GM18867 (cell line): ENCODE measurements at regions not wholly inside any gene's neighbourhood (a gene's known extent, or its start where the extent isn't known, plus 50 kb on each side); places are given as distances from the start of the nearest gene placed in this dataset.

Experiments
- ATAC-seq: cut with Tn5 transposase; IDR thresholded peaks from one replicate; pipeline ENCODE4 v1.9.1; 2021; ENCODE audit warnings: mild to moderate bottlenecking, moderate library complexity; ENCODE audit not compliant: unreplicated experiment

DNA sequence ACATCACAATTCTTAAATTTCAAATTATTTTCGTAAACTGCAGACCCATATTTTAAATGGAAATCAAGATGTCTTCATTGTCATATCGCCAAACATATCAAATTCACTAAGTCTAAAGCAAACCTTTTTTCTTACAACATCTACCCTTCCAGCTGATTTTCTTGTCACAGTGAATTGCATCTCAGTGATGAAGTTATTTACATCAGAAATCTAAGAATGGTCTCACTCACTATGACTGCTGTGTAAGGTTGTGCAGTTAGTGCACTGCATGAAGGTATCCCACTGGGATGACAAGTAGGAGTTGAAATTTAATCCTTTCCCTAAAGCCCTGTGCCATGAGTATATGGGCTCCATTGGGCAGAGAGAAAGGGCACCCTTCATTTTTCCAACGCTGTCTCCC is 399.4 kb upstream of the ITGA1 start:
- no peak for ATAC-seq

DNA sequence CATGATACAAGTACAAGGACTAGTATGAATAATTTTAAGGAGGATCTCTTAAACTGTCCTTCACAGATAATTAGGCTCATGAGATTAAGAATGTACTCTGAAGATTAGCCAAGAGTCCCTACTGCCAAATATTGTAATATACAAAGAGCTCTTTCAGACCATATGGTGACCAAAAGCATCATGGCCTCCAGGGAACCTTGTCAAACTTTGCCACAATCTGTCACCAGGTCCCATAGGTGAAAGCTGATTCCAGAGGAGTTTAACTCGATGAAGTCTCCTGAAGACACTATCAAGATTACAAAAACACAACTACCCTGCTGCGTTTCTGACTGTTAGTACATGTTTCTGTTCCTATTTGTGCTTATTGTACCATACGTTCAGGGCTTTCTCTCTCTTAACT is 395.4 kb upstream of the ITGA1 start:
- ATAC-seq = no peak

DNA sequence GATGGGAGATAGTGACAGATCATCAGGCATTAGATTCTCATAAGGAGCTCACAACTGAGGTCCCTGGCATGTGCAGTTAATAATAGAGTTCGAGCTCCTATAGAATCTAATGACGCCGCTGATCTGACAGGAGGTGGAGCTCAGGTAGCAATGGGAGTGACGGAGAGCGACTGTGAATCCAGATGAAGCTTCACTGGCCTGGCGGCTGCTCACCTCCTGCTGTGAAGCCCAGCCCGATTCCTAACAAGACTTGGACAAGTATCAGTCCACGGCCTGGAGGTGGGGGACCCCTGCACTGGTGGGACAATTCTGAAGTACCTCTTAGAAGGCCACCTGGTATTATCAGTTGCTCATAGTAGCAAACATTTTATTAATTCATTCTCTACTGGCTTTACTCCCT is 377.9 kb upstream of the ITGA1 start:
- no peak for ATAC-seq

DNA sequence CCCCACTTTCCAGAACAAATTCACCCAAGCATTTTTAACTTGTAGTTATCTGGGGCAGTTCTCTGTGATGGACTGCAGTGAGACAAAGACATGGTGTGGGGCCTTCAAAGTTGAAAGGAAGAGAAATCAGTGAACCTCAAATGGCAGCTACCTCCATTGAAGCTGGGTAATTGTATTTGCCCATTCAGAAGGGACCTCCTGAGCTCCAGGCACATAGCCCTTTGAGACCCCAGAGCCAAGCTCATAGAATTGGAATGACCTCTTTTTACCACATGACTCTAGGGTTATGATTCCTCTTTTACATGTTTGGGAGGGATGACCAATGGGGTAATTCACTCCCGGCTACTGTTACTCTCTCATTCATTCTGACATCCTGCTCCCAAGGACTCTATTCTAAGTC is 368.4 kb upstream of the ITGA1 start:
- no peak for ATAC-seq

DNA sequence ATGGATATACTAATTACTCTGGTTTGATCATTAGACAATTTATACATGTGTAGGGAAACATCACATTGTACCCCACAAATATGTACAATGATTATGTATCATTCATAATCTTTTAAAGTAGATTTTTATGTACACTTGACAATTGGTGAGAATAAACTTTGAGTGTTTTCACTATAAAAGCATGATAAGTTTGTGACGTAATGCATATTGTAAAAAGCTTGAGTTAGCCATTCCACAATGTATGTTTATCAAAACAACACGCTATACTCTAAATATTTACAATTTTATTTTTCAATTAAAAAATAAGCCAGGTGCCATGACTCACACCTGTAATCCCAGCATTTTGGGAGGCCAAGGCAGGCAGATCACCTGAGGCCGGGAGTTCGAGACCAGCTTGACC is 360.1 kb upstream of the ITGA1 start:
- no peak for ATAC-seq

DNA sequence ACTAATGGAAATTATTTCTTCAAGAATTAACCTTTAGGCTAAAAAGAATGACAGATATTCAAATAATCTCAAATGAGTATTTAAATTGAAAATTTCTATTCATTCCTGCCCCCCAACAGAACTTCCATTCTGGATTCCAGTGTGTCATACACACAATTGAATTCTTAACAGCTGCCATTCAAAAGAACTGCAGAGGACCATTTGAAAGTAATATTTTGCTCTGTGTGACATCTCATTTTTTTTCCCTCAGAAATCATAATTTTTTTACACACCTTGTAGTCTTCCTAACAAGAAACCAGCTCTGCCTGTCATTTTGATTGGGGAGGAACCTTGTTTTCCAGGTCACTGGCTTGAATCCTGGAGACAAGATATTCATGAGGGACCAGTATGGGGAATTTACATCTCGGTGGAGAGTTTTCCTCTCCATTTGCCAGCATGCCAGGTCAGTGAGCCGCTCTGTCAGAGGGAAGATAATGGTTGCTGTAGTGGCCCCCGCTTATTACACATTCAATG is 358.7 kb upstream of the ITGA1 start:
- ATAC-seq = no peak

DNA sequence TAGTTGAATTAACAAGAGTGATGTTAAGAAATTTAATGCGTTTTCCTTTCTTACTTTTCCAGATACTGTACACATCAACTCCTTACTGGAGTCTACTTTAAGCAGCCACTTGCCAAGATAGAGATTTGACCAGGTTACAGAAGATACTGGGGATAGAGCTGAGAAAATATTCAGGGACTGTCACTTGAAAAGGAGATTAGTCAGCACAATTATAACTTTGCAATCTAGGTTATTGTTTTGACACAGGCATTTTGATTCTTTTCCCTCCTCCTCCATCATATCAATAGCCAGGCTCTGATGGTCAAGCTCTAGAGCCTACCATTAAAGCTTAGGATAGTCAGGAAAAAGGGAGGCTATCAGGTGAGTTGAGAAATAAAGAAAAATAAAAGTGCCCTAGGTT is 345.9 kb upstream of the ITGA1 start:
- ATAC-seq = no peak

DNA sequence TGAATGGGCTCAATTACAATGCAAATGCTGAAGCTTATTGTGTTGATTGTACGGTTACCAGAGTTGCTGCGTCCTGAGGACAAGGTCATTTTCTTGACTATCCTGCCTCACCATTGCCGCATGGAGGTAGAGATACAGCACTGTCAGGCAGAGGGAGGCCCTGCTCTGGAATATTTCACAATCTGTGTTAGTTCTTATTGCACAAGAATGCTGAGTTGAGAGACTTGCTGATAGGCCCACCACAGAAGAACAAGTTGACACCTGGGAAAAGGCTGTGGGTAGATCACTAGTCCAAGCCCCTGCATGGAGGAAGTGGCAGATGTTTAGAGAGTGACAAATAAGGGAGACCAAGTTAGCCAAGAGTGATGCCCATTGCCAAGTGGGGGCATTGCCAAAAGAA is 344.5 kb upstream of the ITGA1 start:
- no peak for ATAC-seq

DNA sequence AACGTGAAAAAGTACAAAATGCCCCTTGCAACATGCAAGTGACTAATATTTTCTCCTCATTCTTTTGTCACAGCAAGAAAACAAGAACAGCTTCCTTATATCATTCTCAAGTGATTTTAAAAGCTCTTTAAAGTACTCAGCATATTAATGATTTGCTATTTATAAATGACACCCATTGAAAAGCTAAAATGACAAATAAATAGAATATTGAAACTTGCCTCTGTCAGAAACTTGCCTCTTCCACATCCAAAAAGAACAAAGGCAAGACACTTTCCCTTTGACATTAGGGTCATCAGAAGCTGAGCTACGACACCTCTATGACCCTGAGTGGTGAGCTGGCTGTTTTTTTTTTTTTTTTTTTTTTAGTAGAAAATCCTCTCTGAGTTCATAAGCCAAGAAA is 339.6 kb upstream of the ITGA1 start:
- ATAC-seq = no peak

DNA sequence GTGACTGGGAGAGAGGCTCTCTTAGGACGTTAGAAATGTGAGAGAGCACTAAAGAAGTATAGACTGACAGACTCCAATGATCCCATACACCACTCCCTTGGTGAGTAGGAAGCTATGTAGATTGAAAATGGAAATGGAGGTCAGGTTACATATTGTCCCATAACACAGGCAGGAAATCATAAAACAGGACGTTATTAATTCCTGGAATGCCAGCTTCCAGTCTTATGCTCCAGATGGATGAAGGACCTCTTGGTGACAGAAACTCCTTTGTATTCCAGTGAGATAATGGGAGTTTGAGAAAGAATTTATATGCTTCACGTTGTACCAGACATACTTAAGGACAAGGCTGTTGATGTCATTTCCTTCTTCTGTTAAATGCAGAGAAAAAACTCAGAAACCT is 338.2 kb upstream of the ITGA1 start:
- no peak for ATAC-seq

DNA sequence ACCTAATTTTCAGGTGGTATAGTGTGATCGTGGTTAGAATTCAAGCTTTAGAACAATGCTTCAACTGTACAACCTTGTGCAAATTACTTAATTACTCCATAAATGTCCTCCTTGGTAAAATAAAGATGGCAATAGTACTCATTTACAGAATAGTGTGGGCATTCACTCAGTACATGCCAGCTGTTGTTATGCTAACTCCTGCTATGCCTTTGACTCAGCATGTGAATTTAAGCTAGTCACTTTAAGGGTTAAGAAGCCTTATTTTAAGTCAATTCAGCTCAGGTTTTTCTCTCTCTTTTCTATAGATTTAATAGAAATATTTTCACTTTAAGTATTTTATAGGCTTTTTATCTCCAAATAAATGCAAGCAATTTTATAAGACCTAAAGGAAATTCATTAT is 335.6 kb upstream of the ITGA1 start:
- ATAC-seq = no peak

DNA sequence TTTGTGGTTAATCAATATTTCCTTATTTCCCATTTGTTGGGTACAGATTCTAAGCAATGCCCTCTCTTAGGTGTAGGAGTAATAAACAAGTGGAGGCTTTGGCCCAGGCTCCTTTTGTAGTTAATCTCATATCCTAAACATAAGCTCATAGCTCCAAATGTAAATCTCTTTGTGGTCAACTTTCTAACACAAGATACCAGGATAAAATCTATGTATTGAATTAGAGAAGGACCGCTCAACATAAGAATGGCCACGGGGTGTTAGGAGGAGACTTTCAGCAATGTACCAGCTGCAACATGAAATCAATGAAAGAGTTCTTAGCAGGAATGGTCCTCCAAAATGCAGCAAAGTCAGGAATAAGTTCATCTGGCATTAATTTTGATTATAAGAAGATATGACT is 334.5 kb upstream of the ITGA1 start:
- ATAC-seq = no peak

DNA sequence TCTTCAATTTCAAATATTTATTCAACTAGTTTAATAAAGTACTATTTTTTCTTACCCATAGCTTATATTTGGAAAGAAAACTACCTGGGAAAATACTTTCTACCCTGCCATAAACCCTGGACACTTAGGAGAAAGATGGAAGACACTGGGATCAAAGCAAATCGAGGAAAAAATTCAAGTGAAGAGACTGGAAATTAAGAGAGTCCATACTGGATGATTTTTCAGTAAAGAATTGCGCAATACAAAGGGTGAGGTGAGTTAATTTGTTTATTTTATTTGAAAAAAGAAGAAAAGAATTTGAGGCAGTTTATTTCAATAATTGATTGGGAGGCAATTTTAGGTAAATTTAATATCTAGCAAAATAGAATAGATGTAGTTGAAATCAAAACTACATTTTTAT is 331.8 kb upstream of the ITGA1 start:
- ATAC-seq = no peak

DNA sequence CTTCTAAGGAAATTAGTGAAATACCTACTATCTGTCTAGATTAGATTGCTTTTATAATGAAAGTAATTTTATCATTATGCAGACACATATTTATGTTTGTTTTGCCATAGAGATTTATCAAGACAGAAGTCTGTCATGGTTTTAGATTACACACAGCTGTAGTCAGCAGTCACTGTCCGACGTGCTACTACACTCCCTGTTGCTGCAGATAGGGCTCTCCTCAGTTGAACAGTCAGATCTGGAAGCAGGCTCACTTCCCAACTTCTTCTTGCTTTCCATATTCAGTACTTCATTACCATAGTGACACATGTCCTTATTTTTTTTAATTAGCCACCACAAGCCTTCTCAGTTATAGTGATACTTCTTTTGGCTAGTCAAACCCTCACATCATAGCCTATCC is 329.9 kb upstream of the ITGA1 start:
- ATAC-seq = no peak

DNA sequence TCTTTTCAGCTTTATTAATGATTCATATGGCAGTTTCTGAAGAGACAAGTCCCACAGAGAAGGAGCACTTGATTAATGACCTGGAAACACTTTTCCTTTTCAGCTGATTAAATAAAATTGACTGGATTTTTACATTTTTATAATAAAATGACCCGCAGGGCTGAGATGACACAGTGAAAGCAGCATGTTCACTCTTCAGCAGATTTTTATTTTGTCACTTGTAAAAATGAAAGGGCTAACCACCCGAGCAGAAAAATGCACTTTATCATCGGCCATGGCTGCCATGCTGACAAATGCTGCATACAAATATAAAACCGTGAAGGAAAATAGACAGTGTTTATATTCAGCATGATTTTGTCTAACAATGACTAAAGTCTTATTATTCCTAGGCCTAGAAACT is 321.6 kb upstream of the ITGA1 start:
- no peak for ATAC-seq

DNA sequence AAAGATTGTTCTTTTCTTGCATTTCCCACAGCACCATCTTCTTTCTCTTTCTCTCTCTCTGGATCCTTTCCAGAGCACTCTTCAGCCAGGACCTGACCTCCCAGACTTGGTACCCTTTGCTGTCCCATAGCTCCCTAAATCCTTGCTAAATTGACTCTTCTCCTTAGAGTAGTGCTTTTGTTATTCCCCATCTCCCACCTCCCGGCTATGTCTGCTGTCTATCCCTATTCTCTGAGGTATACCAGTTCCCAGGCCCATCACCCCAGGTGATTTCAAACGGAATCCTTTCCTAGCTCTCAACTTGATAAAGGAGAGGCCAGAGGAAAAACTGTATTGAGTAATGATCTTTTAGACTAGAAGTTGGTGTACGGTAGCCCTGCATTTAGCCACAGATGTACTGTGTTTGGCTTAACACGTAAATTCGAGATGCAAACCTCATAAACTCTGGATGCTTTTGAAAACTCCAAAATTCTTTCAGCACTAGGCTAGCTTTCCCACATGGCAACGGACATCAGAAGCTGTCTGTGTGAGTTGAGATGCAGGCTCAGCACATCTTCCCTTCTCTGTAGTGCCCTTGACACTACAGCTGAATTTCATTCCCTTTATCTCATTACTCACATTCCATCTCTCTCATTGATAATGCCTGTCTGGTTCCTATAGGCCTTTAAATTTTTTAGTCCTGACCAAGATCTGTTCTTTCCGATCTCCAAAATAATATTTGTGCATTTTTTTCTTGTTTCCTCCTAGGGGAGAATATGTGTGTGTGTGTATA is 320.8 kb upstream of the ITGA1 start:
- ATAC-seq = no peak

DNA sequence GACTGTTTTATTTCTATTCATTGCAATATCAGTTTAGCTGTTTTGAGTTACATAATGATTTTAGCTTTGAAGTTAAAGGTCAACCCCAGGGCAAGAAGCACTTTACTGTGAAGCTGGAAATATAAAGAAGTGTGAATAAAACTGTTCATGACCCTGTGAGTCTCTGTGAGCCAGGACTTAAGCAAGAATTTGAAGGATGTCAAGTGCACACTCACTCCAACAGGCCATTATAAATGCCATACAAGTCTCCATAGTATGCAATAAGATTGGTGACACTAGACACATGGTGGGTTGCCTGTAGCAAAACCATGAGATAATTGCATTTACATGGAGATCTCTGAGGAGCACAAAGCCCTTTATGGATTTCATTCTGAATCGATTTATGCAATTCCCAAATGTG is 318.7 kb upstream of the ITGA1 start:
- ATAC-seq = no peak

DNA sequence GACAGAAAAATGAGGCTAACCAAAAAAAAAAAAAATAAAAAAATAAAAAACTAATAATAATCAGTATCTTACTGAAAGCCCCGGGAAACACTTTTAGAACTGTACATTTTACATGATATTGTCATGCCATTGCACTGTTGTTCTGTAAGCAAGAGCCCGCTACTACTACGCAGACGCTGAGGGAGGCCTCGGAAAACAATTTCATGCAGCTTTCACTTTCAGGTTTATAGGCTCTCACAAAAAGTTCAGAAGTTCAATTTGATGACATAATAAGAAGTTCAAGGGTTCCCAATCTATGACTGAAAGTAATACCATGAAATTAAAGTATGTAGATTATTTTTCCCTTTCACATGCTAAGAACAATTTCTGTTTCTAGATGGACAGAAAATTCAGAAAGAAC is 318.3 kb upstream of the ITGA1 start:
- no peak for ATAC-seq

DNA sequence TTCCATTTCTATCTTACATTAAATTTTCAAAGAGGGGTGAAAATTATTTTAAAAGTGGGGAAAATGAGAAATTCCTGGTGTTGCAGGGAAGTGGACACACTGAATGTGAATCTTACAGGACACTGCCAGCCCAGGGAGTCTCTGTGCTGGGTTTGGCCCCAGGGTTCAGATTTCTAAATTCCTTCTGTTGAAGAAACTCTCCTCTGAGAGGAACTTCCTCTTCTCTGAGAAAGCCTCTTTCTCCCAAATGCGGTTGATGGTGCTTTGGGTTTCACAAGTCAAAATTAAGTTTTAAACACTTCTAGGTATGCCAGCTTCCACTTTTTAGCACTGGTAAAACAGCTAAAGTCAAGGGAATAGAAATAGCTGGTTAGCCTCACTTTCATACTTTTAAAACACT is 317.9 kb upstream of the ITGA1 start:
- no peak for ATAC-seq

DNA sequence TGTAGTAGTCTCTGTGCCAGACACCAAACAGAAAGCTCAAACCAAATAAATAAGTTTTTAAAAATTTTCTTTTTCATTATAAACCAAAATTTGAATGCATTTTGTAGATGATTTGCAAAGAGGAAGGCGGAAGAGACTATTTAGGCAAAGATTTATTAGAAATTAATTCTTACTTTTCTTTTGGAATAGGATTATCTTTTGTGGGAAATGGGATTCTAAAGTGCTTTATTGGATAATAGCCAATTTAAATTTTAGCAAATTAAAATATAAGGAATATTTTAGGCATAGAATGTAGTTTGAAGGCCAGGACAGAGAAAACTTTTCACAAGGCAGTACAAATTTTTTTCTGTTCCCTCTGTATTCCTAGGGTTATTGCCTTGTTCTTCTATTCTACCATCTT is 311.4 kb upstream of the ITGA1 start:
- ATAC-seq = no peak

DNA sequence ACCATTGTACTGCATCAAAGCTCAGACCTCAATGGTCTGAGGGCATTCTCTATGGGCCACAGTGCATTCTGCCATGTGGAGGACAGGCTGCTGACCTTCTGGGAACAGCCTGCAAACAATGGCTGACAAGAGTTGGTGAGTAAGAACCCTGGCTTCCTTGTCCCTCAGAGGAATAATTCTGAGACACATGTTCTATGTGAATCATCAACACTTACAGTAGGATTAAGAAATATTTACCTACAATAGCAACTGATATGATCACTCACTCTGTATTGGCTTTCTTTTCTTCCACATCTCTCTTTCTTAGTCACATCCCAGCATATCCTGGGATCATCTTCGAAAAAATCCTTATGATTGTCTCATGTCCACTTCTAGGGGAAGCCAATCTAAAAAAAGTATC is 306.5 kb upstream of the ITGA1 start:
- no peak for ATAC-seq

DNA sequence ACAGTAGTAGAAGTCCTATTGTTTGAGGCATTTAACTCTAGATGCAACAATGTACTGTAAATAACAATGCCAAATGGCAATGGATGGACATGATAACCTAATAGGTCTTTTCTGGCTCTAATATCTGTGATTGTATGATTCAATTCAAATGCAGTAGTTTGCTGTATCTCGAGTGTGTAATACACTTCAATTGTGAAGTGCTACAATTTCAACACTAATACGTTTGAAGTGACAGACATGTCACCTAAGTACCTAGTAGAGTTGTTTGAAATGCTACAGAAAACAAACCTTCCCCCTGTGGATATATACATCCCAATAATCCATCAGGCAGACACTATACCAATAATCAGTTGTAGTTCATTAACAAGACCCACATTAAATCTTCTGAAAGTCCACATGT is 305.9 kb upstream of the ITGA1 start:
- ATAC-seq = no peak

DNA sequence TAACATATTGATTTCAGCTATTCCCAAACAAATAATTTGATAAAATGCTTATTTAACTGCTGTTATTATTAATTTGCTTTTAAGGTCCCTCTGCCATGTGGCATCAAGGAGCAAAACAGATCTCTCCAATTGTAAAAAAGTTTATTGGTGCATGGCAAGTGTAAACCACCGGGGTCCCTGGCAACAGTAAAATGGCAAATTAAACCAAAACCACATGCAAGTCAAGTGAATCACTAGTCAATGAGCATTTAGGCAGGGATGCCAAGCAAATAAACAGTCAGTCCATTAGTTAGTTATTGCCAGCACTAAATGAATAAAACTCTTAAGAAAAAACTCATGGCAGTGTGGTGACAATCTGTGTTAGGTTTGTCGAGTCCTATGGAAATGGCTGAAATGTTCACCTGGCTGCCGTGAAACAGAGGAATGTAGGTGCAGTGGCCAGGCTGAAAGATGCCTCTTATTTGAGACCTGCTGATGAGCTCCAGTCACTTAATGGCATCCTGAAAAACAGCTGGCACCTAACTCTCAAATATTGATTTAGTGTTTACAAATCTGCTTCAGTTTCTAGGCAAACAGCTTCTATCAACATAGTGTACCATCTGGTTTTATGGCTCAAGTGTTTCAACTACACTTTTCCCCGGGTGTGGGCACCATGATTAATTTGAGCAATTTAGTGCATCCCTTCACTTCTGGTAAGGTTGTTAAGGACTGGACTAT is 296.5 kb upstream of the ITGA1 start:
- no peak for ATAC-seq
